Astrocyte of the cerebellum (primary cell): ENCODE measurements at regions not wholly inside any gene's neighbourhood (a gene's known extent, or its start where the extent isn't known, plus 50 kb on each side); places are given as distances from the start of the nearest gene placed in this dataset.

Experiments
- DNase-seq: peaks from one replicate; pipeline ENCODE4 v3.0.0-alpha.2; 2011; ENCODE audit warnings: low read depth
- H3K4me3 ChIP-seq: 2 replicates; pipeline ENCODE4 v1.5.1; 2011; ENCODE audit warnings: mild to moderate bottlenecking, low read depth, low read length, moderate library complexity
- in situ Hi-C: cut with HindIII; loops from 2 replicates; pipeline ENCODE4 v1.10.0; 2017; ENCODE audit warnings: low sequenced_read_pairs
- TF ChIP-seq, protein P1 (sequence below): IDR thresholded peaks from 2 replicates; pipeline ENCODE4 v1.5.1; 2012; ENCODE audit warnings: low read length, low read depth, moderate library complexity, mild to moderate bottlenecking; ENCODE audit errors: missing control alignments

DNA sequence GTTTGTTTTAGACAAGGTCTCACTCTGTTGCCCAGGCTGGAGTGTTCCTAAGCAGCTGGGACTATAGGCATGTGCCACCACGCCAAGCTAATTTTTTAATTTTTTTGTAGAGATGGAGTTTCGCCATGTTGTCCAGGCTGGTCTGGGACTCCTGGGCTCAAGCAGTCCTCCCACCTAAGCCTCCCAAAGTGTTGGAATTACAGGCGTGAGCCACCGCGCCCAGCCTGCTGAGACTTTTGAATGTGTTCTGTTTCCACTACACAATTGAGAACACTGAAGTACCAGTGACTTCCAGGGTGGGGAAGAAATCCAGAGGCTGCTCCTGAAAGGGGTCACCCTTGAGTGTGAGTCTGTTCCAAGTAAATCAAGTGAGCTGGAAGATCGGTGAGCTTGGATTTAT, 81.3 kb upstream of the ARMC2 start:
- TF ChIP-seq, protein P1, sequence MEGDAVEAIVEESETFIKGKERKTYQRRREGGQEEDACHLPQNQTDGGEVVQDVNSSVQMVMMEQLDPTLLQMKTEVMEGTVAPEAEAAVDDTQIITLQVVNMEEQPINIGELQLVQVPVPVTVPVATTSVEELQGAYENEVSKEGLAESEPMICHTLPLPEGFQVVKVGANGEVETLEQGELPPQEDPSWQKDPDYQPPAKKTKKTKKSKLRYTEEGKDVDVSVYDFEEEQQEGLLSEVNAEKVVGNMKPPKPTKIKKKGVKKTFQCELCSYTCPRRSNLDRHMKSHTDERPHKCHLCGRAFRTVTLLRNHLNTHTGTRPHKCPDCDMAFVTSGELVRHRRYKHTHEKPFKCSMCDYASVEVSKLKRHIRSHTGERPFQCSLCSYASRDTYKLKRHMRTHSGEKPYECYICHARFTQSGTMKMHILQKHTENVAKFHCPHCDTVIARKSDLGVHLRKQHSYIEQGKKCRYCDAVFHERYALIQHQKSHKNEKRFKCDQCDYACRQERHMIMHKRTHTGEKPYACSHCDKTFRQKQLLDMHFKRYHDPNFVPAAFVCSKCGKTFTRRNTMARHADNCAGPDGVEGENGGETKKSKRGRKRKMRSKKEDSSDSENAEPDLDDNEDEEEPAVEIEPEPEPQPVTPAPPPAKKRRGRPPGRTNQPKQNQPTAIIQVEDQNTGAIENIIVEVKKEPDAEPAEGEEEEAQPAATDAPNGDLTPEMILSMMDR: no peak
- H3K4me3 ChIP-seq: no peak overlapping the region
- in situ Hi-C loops: no loop called here
- DNase-seq: no peak

DNA sequence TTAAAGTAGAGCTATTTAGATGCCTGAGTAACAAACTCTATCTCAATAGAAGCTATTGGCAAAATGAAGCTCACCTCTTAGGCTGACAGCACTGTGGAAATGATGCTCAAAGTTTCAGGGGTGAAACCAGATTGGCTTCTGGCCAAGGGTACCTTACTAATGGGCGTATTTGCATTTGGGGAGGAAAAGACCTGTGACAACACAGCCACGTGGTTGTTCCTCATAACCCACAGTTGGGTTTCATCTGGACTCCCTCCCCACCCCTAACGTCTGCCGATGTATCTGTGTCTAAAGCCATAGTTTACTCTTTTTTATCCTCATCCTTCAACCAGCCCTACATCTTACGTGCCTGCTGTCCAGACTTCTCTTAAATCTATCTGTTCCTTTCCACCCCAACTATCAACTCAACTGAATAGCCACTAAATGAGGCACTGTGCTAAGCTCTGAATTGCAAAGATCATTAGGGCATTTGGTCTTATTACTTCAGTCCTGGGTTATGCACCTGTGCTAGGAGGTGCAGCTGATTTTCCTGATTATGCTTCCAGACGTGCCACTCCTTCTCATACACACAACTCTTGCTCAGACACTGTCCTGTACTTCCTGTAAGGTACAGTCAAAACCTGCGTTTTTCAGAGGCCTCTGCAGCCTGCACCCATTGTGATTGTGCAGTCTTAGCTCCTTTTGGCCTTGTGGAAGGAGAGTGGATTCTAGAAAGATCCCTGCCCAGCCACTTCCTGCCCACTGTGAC, 80.6 kb upstream of the ARMC2 start:
- TF ChIP-seq, protein P1: no peak
- H3K4me3 ChIP-seq: no peak overlapping the region
- no peak for DNase-seq
- in situ Hi-C loops: no loop called here

DNA sequence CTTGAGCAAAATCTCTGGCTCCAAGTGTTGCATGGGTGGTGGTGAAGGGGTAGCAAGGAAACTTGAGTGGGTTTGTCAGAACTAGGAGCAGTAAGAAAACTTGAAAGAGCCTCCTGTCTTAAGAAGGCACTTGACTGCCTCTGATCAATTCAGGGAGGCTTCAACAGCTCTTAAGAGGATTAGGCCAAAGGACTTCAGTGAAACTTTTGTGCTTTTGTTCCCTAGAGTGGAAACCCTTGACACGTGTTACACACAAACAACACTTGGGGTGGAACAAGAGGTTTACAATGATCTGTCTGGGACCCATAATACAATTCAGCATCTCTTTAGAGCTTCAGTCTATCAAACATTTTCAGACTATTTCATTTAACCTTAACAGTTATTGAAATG, 80.1 kb upstream of the ARMC2 start:
- in situ Hi-C loops: no loop called here
- H3K4me3 ChIP-seq: no peak overlapping the region
- TF ChIP-seq, protein P1: no peak
- DNase-seq: no peak

DNA sequence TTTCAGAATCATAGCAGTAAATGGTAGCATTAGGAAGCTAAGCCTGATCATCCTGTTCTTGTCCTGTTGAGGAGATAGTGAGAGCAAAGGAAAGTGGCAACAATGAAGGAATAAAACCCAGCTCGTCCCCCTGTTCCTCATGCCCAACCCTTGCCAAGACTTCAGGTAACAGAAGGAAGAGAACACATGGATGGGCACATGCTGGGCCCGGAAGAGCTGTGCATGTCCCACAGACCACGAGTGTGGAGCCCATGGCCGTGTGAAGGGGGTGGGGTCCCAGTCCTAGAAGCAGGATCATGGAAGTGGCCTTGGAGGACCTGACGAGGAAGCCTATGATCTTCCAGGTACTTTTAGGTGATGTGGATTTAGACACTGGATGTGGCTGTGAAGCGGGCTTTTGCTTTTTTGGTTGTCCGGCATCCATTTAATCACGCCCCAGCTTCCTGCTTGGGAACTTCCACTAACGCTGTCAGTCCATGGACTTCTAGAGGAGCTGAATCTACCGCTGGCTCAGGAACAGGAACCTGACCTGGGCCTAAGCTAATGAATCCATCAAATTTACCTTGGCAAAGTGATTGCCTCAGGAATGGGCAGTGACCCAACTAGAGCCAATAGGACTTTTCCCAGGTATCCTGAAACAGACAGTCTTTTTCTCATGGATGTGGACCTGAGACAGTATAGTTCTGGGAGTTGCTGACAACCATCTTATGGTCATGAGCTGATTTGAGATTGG, 79.3 kb upstream of the ARMC2 start:
- in situ Hi-C loops: no loop called here
- H3K4me3 ChIP-seq: no peak overlapping the region
- TF ChIP-seq, protein P1: no peak
- no peak for DNase-seq

DNA sequence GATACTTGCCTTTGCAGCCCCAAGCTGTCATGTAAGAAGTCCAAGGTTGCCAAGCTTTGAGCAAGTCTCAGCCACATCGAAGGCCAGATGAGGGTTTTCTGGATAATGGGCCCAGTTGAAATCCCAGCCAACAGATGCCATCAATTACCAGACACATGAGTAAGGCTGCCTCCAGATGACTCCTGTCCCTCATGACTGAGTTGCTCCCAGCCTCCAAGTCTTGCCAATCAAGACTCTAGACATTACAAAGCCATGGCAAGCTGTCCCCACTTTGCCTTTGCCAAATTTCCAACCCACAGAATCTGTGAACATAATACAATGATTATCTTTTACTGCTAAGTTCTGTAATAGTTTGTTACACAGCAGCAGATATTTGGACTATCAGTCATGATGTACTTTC, 76.8 kb upstream of the ARMC2 start:
- DNase-seq: no peak
- H3K4me3 ChIP-seq: no peak overlapping the region
- in situ Hi-C loops: no loop called here
- TF ChIP-seq, protein P1: no peak

DNA sequence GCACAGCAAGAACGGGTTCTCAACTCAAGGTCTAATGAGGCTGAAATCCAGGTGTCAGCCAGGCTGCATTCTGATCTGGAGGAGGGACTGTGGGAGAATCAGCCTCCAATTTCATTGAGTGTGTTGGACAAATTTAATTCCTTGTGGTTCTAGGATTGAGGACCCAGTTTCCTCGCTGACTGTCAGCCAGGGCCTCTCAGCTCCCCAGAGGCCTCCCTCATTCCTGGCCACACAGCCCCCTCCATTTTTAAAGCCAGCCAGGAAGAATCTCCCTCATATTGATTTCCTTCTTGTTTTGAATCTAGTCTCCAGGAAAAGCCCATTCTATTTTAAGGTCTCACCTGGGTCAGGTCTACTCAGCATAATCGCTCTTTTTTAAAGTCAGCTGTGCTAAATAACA, 73.7 kb upstream of the ARMC2 start:
- H3K4me3 ChIP-seq: no peak overlapping the region
- TF ChIP-seq, protein P1: no peak
- in situ Hi-C loops: no loop called here
- DNase-seq: no peak
